ENCODE measurements at regions not wholly inside any gene's neighbourhood (a gene's known extent, or its start where the extent isn't known, plus 50 kb on each side); places are given as distances from the start of the nearest gene placed in this dataset.

GRCh38 chr4:96465834-96466233 lies 625.9 kb downstream of the PDHA2 start:
- TF ChIP-seq CTCF (IDR thresholded peaks at IDR 0.05), result no peak
- no peak for TF ChIP-seq POLR2A (IDR thresholded peaks at IDR 0.05)

All from suprapubic skin (tissue), 3 donors.